ENCODE measurements at regions not wholly inside any gene's neighbourhood (a gene's known extent, or its start where the extent isn't known, plus 50 kb on each side); places are given as distances from the start of the nearest gene placed in this dataset.

- no peak for DNase-seq (ENCODE audit: low read depth, low spot score)
- no peaks in the 10 kb centered on the region for H3K36me3 ChIP-seq (ENCODE audit: control insufficient read depth, insufficient read depth, low read length)
- ATAC-seq = no peak
- CTCF ChIA-PET = interaction anchor here (0.9 kb wide), 1 partner anchor 499 kb away, joined by 3 read pairs; no protein-coding TSS in a partner anchor
- no TSS peak for BruUV-seq (replicated peaks)
- intact Hi-C loops (cut with micrococcal nuclease; ENCODE audit: unreplicated experiment) = no loop called here
- H3K27me3 ChIP-seq (ENCODE audit: control insufficient read depth, insufficient read depth, low read length) = no peaks in the 10 kb centered on the region
- no peaks in the 10 kb centered on the region for H3K4me1 ChIP-seq (ENCODE audit: control insufficient read depth, insufficient read depth, low read length)
- POLR2A ChIA-PET = no interaction called here
- no peak overlapping the region for H3K27ac ChIP-seq (ENCODE audit: low read length)
- no peak overlapping the region for H3K4me3 ChIP-seq (ENCODE audit: low read depth in 2 of 2, low read length in 2 of 2)
- TF ChIP-seq POLR2AphosphoS5 (IDR thresholded peaks at IDR 0.05; ENCODE audit: low read depth, low read length) (no peak), CTCF (IDR thresholded peaks at IDR 0.05) (no peak), SIN3A (IDR thresholded peaks at IDR 0.05; ENCODE audit: borderline replicate concordance, insufficient read depth, low read depth, low read length) (no peak), TCF7L2 (IDR thresholded peaks at IDR 0.05; ENCODE audit: low read depth, low read length) (no peak), REST (IDR thresholded peaks at IDR 0.05; ENCODE audit: insufficient read depth in 1 of 2, low read depth in 2 of 2, low read length in 1 of 2) (no peak)
- no peaks in the 10 kb centered on the region for H3K9me3 ChIP-seq (ENCODE audit: control insufficient read depth, insufficient read depth, low read depth, low read length)
- in situ Hi-C loops (cut with HindIII; ENCODE audit: low pct_unique_long_range_greater_than_20kb, low sequenced_read_pairs) = no loop called here
Measured at GRCh38 chr2:15714609-15715008, 122.9 kb downstream of the DDX1 start.

- Histone ChIP-seq H3K27ac (ENCODE audit: low read length) (no peak overlapping the region), H3K36me3 (ENCODE audit: control insufficient read depth, insufficient read depth, low read length) (no peaks in the 10 kb centered on the region), H3K4me3 (ENCODE audit: low read depth in 2 of 2, low read length in 2 of 2) (no peak overlapping the region), H3K9me3 (ENCODE audit: control insufficient read depth, insufficient read depth, low read depth, low read length) (no peaks in the 10 kb centered on the region), H3K27me3 (ENCODE audit: control insufficient read depth, insufficient read depth, low read length) (no peaks in the 10 kb centered on the region), H3K4me1 (ENCODE audit: control insufficient read depth, insufficient read depth, low read length) (no peaks in the 10 kb centered on the region)
- CTCF ChIA-PET = no interaction called here
- intact Hi-C loops (cut with micrococcal nuclease; ENCODE audit: unreplicated experiment) = no loop called here
- DNase-seq (ENCODE audit: low read depth, low spot score) = no peak
- no peak for ATAC-seq
- in situ Hi-C loops (cut with HindIII; ENCODE audit: low pct_unique_long_range_greater_than_20kb, low sequenced_read_pairs) = no loop called here
- BruUV-seq (replicated peaks) = no TSS peak
- TF ChIP-seq REST (IDR thresholded peaks at IDR 0.05; ENCODE audit: insufficient read depth in 1 of 2, low read depth in 2 of 2, low read length in 1 of 2) = no peak
- no peak for TF ChIP-seq POLR2AphosphoS5 (IDR thresholded peaks at IDR 0.05; ENCODE audit: low read depth, low read length)
- TF ChIP-seq TCF7L2 (IDR thresholded peaks at IDR 0.05; ENCODE audit: low read depth, low read length) = no peak
- no peak for TF ChIP-seq CTCF (IDR thresholded peaks at IDR 0.05)
- no peak for TF ChIP-seq SIN3A (IDR thresholded peaks at IDR 0.05; ENCODE audit: borderline replicate concordance, insufficient read depth, low read depth, low read length)
- POLR2A ChIA-PET = no interaction called here
Measured at GRCh38 chr2:15715596-15715995, 123.9 kb downstream of the DDX1 start.
